GM19351 (cell line): ENCODE measurements at regions not wholly inside any gene's neighbourhood (a gene's known extent, or its start where the extent isn't known, plus 50 kb on each side); places are given as distances from the start of the nearest gene placed in this dataset.
"Not testable (repeated sequence)": the region's sequence is repeated elsewhere in the genome, so short reads cannot be mapped to it uniquely, and the experiment has no call there.

Experiments
- ATAC-seq: cut with Tn5 transposase; IDR thresholded peaks from one replicate; pipeline ENCODE4 v1.9.1; 2021; ENCODE audit warnings: mild to moderate bottlenecking, moderate library complexity; ENCODE audit not compliant: unreplicated experiment

- ATAC-seq, result no peak
These were observed 87.1 kb downstream of the RTP5 start for GRCh38 chr2:241956521-241957110.

- no peak for ATAC-seq
These were observed 87.7 kb downstream of the RTP5 start for GRCh38 chr2:241957276-241957675.

- ATAC-seq, result no peak
These were observed 89.5 kb downstream of the RTP5 start for GRCh38 chr2:241958818-241959545.

- ATAC-seq, result no peak
These were observed 90.3 kb downstream of the RTP5 start for GRCh38 chr2:241959751-241960269.

GRCh38 chr2:241961454-241961853, 91.9 kb downstream of the RTP5 start:
- no peak for ATAC-seq

GRCh38 chr2:241964133-241964532, 94.6 kb downstream of the RTP5 start:
- ATAC-seq, result no peak

- ATAC-seq, result peak; percentile 90
These were observed 96.4 kb downstream of the RTP5 start for GRCh38 chr2:241965931-241966412.

GRCh38 chr2:241966647-241967466, 97.3 kb downstream of the RTP5 start:
- no peak for ATAC-seq

GRCh38 chr2:241967467-241968144, 98.1 kb downstream of the RTP5 start:
- ATAC-seq, result no peak

GRCh38 chr2:241968417-241968816, 98.9 kb downstream of the RTP5 start:
- no peak for ATAC-seq

GRCh38 chr2:241969182-241969581, 99.7 kb downstream of the RTP5 start:
- ATAC-seq, result not testable (repeated sequence)

- no peak for ATAC-seq
These were observed 101.2 kb downstream of the RTP5 start for GRCh38 chr2:241970716-241971115.

GRCh38 chr2:241974096-241974495, 104.6 kb downstream of the RTP5 start:
- ATAC-seq, result no peak

GRCh38 chr2:241974851-241975592, 105.5 kb downstream of the RTP5 start:
- no peak for ATAC-seq

GRCh38 chr2:241975593-241976284, 106.2 kb downstream of the RTP5 start:
- no peak for ATAC-seq

GRCh38 chr2:241976296-241976695, 106.8 kb downstream of the RTP5 start:
- ATAC-seq, result no peak

- ATAC-seq, result peak; percentile 60
These were observed 108.2 kb downstream of the RTP5 start for GRCh38 chr2:241977557-241978300.

- no peak for ATAC-seq
These were observed 109.1 kb downstream of the RTP5 start for GRCh38 chr2:241978670-241979069.

- no peak for ATAC-seq
These were observed 110.7 kb downstream of the RTP5 start for GRCh38 chr2:241980193-241980592.
